GM23248 (cell line): ENCODE measurements at regions not wholly inside any gene's neighbourhood (a gene's known extent, or its start where the extent isn't known, plus 50 kb on each side); places are given as distances from the start of the nearest gene placed in this dataset.
A peak's percentile ranks its signal among the peaks of the same experiment; 100 is the strongest.

Experiments used
- DNase-seq: peaks from one replicate; pipeline ENCODE4 v3.0.0-alpha.2; 2015
- H2AFZ ChIP-seq: fragments of 200-600 bp; sonication (generic); 2 replicates; pipeline ENCODE4 v1.6.1; 2016; ENCODE audit warnings: antibody characterized with exemption
- H3F3A ChIP-seq: fragments of 200-600 bp; sonication (generic); 2 replicates; pipeline ENCODE4 v1.6.1; 2016; ENCODE audit warnings: mild to moderate bottlenecking, antibody characterized with exemption, mixed run types; ENCODE audit not compliant: insufficient read depth
- H3K27ac ChIP-seq: fragments of 200-600 bp; sonication (generic); 2 replicates; pipeline ENCODE4 v1.5.1; 2016; ENCODE audit warnings: mild to moderate bottlenecking
- H3K27me3 ChIP-seq: fragments of 200-600 bp; sonication (generic); replicated peaks from 2 replicates; pipeline ENCODE4 v1.6.1; 2016; ENCODE audit warnings: mild to moderate bottlenecking; ENCODE audit not compliant: insufficient read depth
- H3K36me3 ChIP-seq: fragments of 200-600 bp; sonication (generic); 2 replicates; pipeline ENCODE4 v1.6.1; 2016; ENCODE audit warnings: low read depth, mild to moderate bottlenecking
- H3K4me1 ChIP-seq: fragments of 200-600 bp; sonication (generic); 2 replicates; pipeline ENCODE4 v1.6.1; 2016; ENCODE audit warnings: mild to moderate bottlenecking; ENCODE audit not compliant: insufficient read depth
- H3K4me2 ChIP-seq: fragments of 200-600 bp; sonication (generic); one replicate; pipeline ENCODE4 v1.6.1; 2016; ENCODE audit warnings: mild to moderate bottlenecking; ENCODE audit not compliant: unreplicated experiment
- H3K4me3 ChIP-seq: fragments of 200-600 bp; sonication (generic); 2 replicates; pipeline ENCODE4 v1.5.1; 2016; ENCODE audit warnings: mild to moderate bottlenecking
- H3K79me2 ChIP-seq: fragments of 200-600 bp; sonication (generic); 2 replicates; pipeline ENCODE4 v1.6.1; 2016; ENCODE audit warnings: mild to moderate bottlenecking; ENCODE audit not compliant: insufficient read depth
- H3K9ac ChIP-seq: fragments of 200-600 bp; sonication (generic); 2 replicates; pipeline ENCODE4 v1.6.1; 2016; ENCODE audit warnings: mild to moderate bottlenecking
- H3K9me2 ChIP-seq: fragments of 200-600 bp; sonication (generic); 2 replicates; pipeline ENCODE4 v1.6.1; 2016; ENCODE audit warnings: mixed run types, mild to moderate bottlenecking, moderate library complexity; ENCODE audit not compliant: insufficient read depth
- H3K9me3 ChIP-seq: fragments of 200-600 bp; sonication (generic); one replicate; pipeline ENCODE4 v1.6.1; 2017; ENCODE audit warnings: low read depth
- H4K20me1 ChIP-seq: fragments of 200-600 bp; sonication (generic); 2 replicates; pipeline ENCODE4 v1.6.0; 2016; ENCODE audit not compliant: insufficient read depth
- EZH2 ChIP-seq: fragments of 200-600 bp; sonication (generic); IDR thresholded peaks from 2 replicates; pipeline ENCODE4 v1.6.1; 2018; ENCODE audit warnings: antibody characterized with exemption, mild to moderate bottlenecking; ENCODE audit not compliant: insufficient read depth, poor library complexity, severe bottlenecking
- EZH2phosphoT487 ChIP-seq: fragments of 200-600 bp; sonication (generic); IDR thresholded peaks from 2 replicates; pipeline ENCODE4 v1.6.1; 2018; ENCODE audit warnings: antibody characterized with exemption, moderate library complexity, mild to moderate bottlenecking, low read depth; ENCODE audit not compliant: insufficient read depth
- WGBS, 2 experiments: methylation state at CpG; one replicate each; pipeline ENCODE4 v1.1.6; 2015 to 2017; ENCODE audit warnings: low lambda C conversion rate in 2 of 2, low coverage in 1 of 2; ENCODE audit errors: missing lambda C conversion rate in 2 of 2; 5-methylcytosine and 5-hydroxymethylcytosine counted together
- in situ Hi-C: fragments of 300-500 bp; cut with MboI; formaldehyde crosslinking; loops from 2 replicates; pipeline ENCODE4 v1.15.0; 2020

DNA sequence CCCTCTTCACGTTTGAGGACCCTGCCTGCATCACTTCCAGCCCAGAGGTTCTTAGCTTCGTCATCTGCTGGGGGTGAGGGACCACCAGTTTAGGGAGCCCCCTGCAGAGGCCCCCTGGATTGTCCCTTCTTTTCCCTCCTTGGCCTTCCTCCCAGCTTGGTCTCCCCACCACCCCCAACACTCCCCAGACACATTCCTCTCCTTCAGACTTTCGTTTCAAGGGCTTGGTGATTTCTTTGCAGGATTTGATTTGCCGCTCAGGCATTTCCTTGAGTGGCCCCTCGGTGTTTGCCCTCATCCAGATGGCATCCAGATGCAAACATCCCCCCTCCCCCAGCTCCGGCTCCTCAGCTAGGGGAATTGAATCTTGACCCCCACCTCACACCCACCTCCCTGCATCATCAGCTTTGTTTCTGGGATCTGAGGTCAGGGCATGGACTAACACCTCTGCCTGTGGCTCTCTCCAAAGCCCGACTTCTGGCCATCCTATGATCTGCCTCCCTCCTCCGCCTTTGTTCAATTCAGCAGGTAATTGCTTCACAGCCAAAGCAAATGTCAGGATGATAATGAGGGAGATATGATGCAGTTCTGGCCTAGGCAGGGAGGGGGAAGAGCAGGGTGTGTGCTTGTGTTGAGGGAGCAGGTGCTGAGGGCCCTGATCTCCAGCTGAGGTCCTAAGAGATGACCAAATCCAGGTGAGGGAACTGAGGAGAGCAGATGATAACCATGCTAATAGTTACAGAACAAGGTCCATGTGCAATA is 141.5 kb downstream of the VEGFA start:
- Histone ChIP-seq H2AFZ (peak overlapping the region; percentile 67), H3K4me1 (peaks cover 24% of the 10 kb centered on the region), H3K4me2 (peak overlapping the region; percentile 37), H3K9me2 (no peaks in the 10 kb centered on the region), H3K36me3 (no peaks in the 10 kb centered on the region), H3K27ac (no peak overlapping the region), H3K79me2 (no peaks in the 10 kb centered on the region), H3K27me3 (no peaks in the 10 kb centered on the region), H3K9ac (peak overlapping the region; percentile 37), H3F3A (no peaks in the 10 kb centered on the region), H3K9me3 (no peaks in the 10 kb centered on the region), H4K20me1 (no peaks in the 10 kb centered on the region), H3K4me3 (no peak overlapping the region)
- 81 to 85% methylated on average over 8 of the region's 8 CpGs for WGBS, 2 experiments
- no peak for DNase-seq
- no peak for TF ChIP-seq EZH2phosphoT487
- no peak for TF ChIP-seq EZH2
- in situ Hi-C loops: no loop called here

DNA sequence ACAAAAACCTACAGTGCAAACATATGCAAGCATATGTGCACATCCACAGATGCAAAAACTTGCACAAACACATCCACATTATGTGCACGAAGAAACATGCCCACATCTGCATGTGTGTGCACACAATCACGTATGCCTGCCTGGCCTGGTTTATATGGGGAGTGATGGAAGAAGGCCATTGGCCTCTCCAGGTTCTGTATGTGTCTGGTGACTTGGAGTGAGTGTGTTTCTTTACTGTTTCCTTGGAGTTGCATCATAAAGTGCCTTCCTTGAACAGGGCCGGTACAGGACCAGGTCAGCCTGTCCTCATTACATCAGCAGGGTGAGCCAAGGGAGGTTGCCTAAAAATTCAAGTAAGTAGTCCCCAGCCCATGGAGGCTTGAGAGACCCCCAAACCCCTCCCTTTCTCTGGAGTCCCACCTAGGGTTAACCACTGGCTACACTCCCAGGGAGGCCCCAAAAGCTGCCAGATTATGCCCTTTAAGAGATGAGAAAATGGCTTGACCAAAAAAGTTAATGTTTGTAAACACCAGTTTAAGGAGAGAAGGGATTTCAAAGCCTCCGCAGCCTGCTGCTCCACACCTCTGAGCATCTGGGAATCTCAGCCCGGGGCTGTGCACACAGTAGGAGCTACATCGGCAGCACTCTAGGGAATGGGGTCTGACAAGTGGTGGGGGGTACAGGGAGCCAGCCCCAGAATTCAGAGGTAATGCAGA is 140.8 kb downstream of the VEGFA start:
- Histone ChIP-seq H4K20me1 (no peaks in the 10 kb centered on the region), H3K9me3 (no peaks in the 10 kb centered on the region), H3K9ac (peak overlapping the region; percentile 37), H3F3A (no peaks in the 10 kb centered on the region), H3K27me3 (no peaks in the 10 kb centered on the region), H3K4me3 (0 out of 2 replicates have a peak overlapping the region, but pooled peaks have one; percentile 24), H3K4me2 (peak overlapping the region; percentile 37), H3K36me3 (no peaks in the 10 kb centered on the region), H2AFZ (peak overlapping the region; percentile 67), H3K79me2 (no peaks in the 10 kb centered on the region), H3K27ac (peak overlapping the region; percentile 13; the same call in 1 of the 2 replicates), H3K9me2 (no peaks in the 10 kb centered on the region), H3K4me1 (peaks cover 17% of the 10 kb centered on the region)
- peak; percentile 79 for DNase-seq
- in situ Hi-C loops: no loop called here
- 44 to 46% methylated on average over 6 of the region's 6 CpGs for WGBS, 2 experiments
- TF ChIP-seq EZH2 (no peak), EZH2phosphoT487 (no peak)

DNA sequence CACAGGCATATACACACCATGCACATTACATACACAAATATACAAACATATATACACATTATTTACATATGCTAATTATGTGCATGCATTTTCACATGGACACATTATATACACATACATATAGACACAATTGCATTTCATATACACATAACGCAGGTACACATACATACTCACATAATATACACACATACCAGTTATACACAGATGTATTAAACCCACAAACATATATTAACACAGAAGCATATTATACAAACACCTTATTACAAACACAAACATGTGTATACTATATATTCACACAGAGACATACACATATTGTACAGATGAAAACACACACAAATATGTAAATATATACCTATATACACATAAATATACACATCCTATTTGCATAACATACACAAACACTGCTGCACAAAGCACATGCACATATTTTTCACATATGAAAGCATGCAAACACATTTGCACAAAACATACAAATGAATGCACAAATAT is 140.2 kb downstream of the VEGFA start:
- Histone ChIP-seq H3K27me3 (no peaks in the 10 kb centered on the region), H3K4me2 (no peak overlapping the region), H4K20me1 (no peaks in the 10 kb centered on the region), H3K79me2 (no peaks in the 10 kb centered on the region), H3F3A (no peaks in the 10 kb centered on the region), H2AFZ (no peak overlapping the region), H3K36me3 (no peaks in the 10 kb centered on the region), H3K9me2 (no peaks in the 10 kb centered on the region), H3K27ac (no peak overlapping the region), H3K9ac (no peak overlapping the region), H3K9me3 (no peaks in the 10 kb centered on the region), H3K4me3 (no peak overlapping the region), H3K4me1 (peaks cover 17% of the 10 kb centered on the region)
- WGBS, 2 experiments: 93 to 97% methylated on average over 1 of the region's 1 CpG
- DNase-seq: no peak
- TF ChIP-seq EZH2: no peak
- TF ChIP-seq EZH2phosphoT487: no peak
- in situ Hi-C loops: no loop called here

DNA sequence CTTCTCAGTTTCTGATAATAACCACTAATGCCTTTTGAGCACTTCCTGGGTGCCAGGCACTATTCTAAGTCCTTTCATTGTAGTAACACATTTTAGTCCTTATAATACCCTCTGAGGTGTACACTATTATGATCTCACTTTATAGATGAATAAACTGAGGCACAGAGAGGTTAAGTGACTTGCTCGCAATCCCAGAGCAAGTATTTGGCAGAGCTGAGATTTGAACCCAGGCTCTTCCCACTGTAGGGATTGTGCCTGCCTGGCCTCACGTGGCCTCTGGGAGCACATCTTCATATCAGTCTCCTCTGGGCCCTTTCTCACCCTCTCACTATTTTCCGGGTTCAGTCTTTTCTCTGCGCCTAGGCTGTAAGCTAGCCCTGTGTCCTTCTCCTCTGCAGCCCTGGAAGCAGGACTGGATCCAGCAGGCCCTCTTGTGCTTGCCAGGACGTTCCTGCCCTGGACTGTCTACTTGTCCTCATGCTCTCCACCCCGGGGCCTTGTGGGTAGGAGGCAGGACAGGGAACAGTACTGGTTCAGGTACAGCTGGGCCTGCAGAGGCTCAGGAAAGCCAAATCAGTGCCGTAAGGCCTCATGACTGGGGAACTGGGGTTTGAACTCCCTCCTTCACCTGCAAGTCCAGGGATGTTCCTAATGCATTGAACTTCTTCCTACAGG is 139.6 kb downstream of the VEGFA start:
- no peaks in the 10 kb centered on the region for H3K9me3 ChIP-seq
- no peak overlapping the region for H3K4me3 ChIP-seq
- H3K9ac ChIP-seq: no peak overlapping the region
- DNase-seq: no peak
- in situ Hi-C loops: no loop called here
- H3K36me3 ChIP-seq: no peaks in the 10 kb centered on the region
- H3K27ac ChIP-seq: no peak overlapping the region
- no peaks in the 10 kb centered on the region for H3K27me3 ChIP-seq
- no peaks in the 10 kb centered on the region for H3K9me2 ChIP-seq
- no peak for TF ChIP-seq EZH2
- TF ChIP-seq EZH2phosphoT487: no peak
- no peak overlapping the region for H2AFZ ChIP-seq
- H3K4me2 ChIP-seq: no peak overlapping the region
- no peaks in the 10 kb centered on the region for H4K20me1 ChIP-seq
- no peaks in the 10 kb centered on the region for H3K79me2 ChIP-seq
- H3K4me1 ChIP-seq: peaks cover 17% of the 10 kb centered on the region
- WGBS, 2 experiments: 70 to 75% methylated on average over 7 of the region's 7 CpGs
- no peaks in the 10 kb centered on the region for H3F3A ChIP-seq
